ENCODE measurements at regions not wholly inside any gene's neighbourhood (a gene's known extent, or its start where the extent isn't known, plus 50 kb on each side); places are given as distances from the start of the nearest gene placed in this dataset.

GRCh38 chr10:65294329-65294728, 1631.5 kb upstream of the LRRTM3 start:
- H3K4me1 ChIP-seq (ENCODE audit: control insufficient read depth, low read depth, low read length) = no peaks in the 10 kb centered on the region
- H3K56ac ChIP-seq (ENCODE audit: low read length) = no peak overlapping the region
- no peaks in the 10 kb centered on the region for H3K36me3 ChIP-seq (ENCODE audit: control insufficient read depth, insufficient read depth, low read length)
- no peaks in the 10 kb centered on the region for H3K79me1 ChIP-seq (ENCODE audit: low read length)
- H2AK5ac ChIP-seq (ENCODE audit: low read length) = no peak overlapping the region
- H3K4ac ChIP-seq (ENCODE audit: low read depth, low read length) = no peak overlapping the region
- no peak overlapping the region for H3K4me3 ChIP-seq (ENCODE audit: low read length)
- H3K23ac ChIP-seq (ENCODE audit: low read length) = no peak overlapping the region
- H3K27ac ChIP-seq (ENCODE audit: low read depth, low read length) = no peak overlapping the region
- WGBS (ENCODE audit: extremely low coverage, insufficient coverage, low lambda C conversion rate) = no CpG with 5 or more reads among the region's 1 CpG
- no peak overlapping the region for H2BK5ac ChIP-seq (ENCODE audit: low read length)
- no peak overlapping the region for H4K5ac ChIP-seq (ENCODE audit: low read length)
- H3K79me2 ChIP-seq (ENCODE audit: control insufficient read depth, insufficient read depth, low read length) = no peaks in the 10 kb centered on the region
- H2BK120ac ChIP-seq (ENCODE audit: low read depth, low read length) = no peak overlapping the region
- no peak overlapping the region for H3K9ac ChIP-seq (ENCODE audit: low read length)
- H3K18ac ChIP-seq (ENCODE audit: low read length) = no peak overlapping the region
- H4K8ac ChIP-seq (ENCODE audit: low read depth, low read length) = no peak overlapping the region
- no peaks in the 10 kb centered on the region for H3K27me3 ChIP-seq (ENCODE audit: insufficient read depth, low read length, poor library complexity)
- H3K4me2 ChIP-seq (ENCODE audit: low read length) = no peak overlapping the region
- no peak overlapping the region for H2BK15ac ChIP-seq (replicated peaks; ENCODE audit: low read depth)
- peak; percentile 86 for DNase-seq

- H4K5ac ChIP-seq (ENCODE audit: low read length) = no peak overlapping the region
- H3K4ac ChIP-seq (ENCODE audit: low read depth, low read length) = no peak overlapping the region
- H3K4me1 ChIP-seq (ENCODE audit: control insufficient read depth, low read depth, low read length) = no peaks in the 10 kb centered on the region
- no peaks in the 10 kb centered on the region for H3K79me2 ChIP-seq (ENCODE audit: control insufficient read depth, insufficient read depth, low read length)
- no CpG with 5 or more reads among the region's 3 CpGs for WGBS (ENCODE audit: extremely low coverage, insufficient coverage, low lambda C conversion rate)
- H3K27ac ChIP-seq (ENCODE audit: low read depth, low read length) = no peak overlapping the region
- no peak overlapping the region for H3K18ac ChIP-seq (ENCODE audit: low read length)
- H2BK120ac ChIP-seq (ENCODE audit: low read depth, low read length) = no peak overlapping the region
- H3K4me2 ChIP-seq (ENCODE audit: low read length) = no peak overlapping the region
- no peaks in the 10 kb centered on the region for H3K27me3 ChIP-seq (ENCODE audit: insufficient read depth, low read length, poor library complexity)
- H3K36me3 ChIP-seq (ENCODE audit: control insufficient read depth, insufficient read depth, low read length) = no peaks in the 10 kb centered on the region
- no peak overlapping the region for H3K56ac ChIP-seq (ENCODE audit: low read length)
- no peak for DNase-seq
- no peak overlapping the region for H2BK15ac ChIP-seq (replicated peaks; ENCODE audit: low read depth)
- no peak overlapping the region for H3K4me3 ChIP-seq (ENCODE audit: low read length)
- no peak overlapping the region for H2AK5ac ChIP-seq (ENCODE audit: low read length)
- no peak overlapping the region for H3K23ac ChIP-seq (ENCODE audit: low read length)
- no peak overlapping the region for H3K9ac ChIP-seq (ENCODE audit: low read length)
- H3K79me1 ChIP-seq (ENCODE audit: low read length) = no peaks in the 10 kb centered on the region
- H4K8ac ChIP-seq (ENCODE audit: low read depth, low read length) = no peak overlapping the region
- H2BK5ac ChIP-seq (ENCODE audit: low read length) = no peak overlapping the region
Measured at GRCh38 chr10:65301181-65301580, 1624.7 kb upstream of the LRRTM3 start.

GRCh38 chr10:65306201-65306600, 1619.6 kb upstream of the LRRTM3 start:
- H2BK120ac ChIP-seq (ENCODE audit: low read depth, low read length) = no peak overlapping the region
- H3K27ac ChIP-seq (ENCODE audit: low read depth, low read length) = no peak overlapping the region
- no peaks in the 10 kb centered on the region for H3K27me3 ChIP-seq (ENCODE audit: insufficient read depth, low read length, poor library complexity)
- H3K4me2 ChIP-seq (ENCODE audit: low read length) = no peak overlapping the region
- H2BK5ac ChIP-seq (ENCODE audit: low read length) = no peak overlapping the region
- no peak overlapping the region for H3K23ac ChIP-seq (ENCODE audit: low read length)
- H3K9ac ChIP-seq (ENCODE audit: low read length) = no peak overlapping the region
- H3K79me2 ChIP-seq (ENCODE audit: control insufficient read depth, insufficient read depth, low read length) = no peaks in the 10 kb centered on the region
- WGBS (ENCODE audit: extremely low coverage, insufficient coverage, low lambda C conversion rate) = no CpG with 5 or more reads among the region's 2 CpGs
- H2BK15ac ChIP-seq (replicated peaks; ENCODE audit: low read depth) = no peak overlapping the region
- no peak overlapping the region for H4K5ac ChIP-seq (ENCODE audit: low read length)
- H3K36me3 ChIP-seq (ENCODE audit: control insufficient read depth, insufficient read depth, low read length) = no peaks in the 10 kb centered on the region
- no peaks in the 10 kb centered on the region for H3K79me1 ChIP-seq (ENCODE audit: low read length)
- H3K18ac ChIP-seq (ENCODE audit: low read length) = no peak overlapping the region
- H3K4ac ChIP-seq (ENCODE audit: low read depth, low read length) = no peak overlapping the region
- no peaks in the 10 kb centered on the region for H3K4me1 ChIP-seq (ENCODE audit: control insufficient read depth, low read depth, low read length)
- H4K8ac ChIP-seq (ENCODE audit: low read depth, low read length) = no peak overlapping the region
- H3K4me3 ChIP-seq (ENCODE audit: low read length) = no peak overlapping the region
- no peak overlapping the region for H3K56ac ChIP-seq (ENCODE audit: low read length)
- DNase-seq = no peak
- no peak overlapping the region for H2AK5ac ChIP-seq (ENCODE audit: low read length)

GRCh38 chr10:65312876-65313275, 1613.0 kb upstream of the LRRTM3 start:
- no peaks in the 10 kb centered on the region for H3K27me3 ChIP-seq (ENCODE audit: insufficient read depth, low read length, poor library complexity)
- H2BK5ac ChIP-seq (ENCODE audit: low read length) = no peak overlapping the region
- H3K36me3 ChIP-seq (ENCODE audit: control insufficient read depth, insufficient read depth, low read length) = no peaks in the 10 kb centered on the region
- H3K79me1 ChIP-seq (ENCODE audit: low read length) = no peaks in the 10 kb centered on the region
- DNase-seq = no peak
- no peak overlapping the region for H3K27ac ChIP-seq (ENCODE audit: low read depth, low read length)
- no peaks in the 10 kb centered on the region for H3K4me1 ChIP-seq (ENCODE audit: control insufficient read depth, low read depth, low read length)
- H3K4me3 ChIP-seq (ENCODE audit: low read length) = no peak overlapping the region
- no peaks in the 10 kb centered on the region for H3K79me2 ChIP-seq (ENCODE audit: control insufficient read depth, insufficient read depth, low read length)
- H2BK15ac ChIP-seq (replicated peaks; ENCODE audit: low read depth) = no peak overlapping the region
- no peak overlapping the region for H3K4me2 ChIP-seq (ENCODE audit: low read length)
- H3K18ac ChIP-seq (ENCODE audit: low read length) = no peak overlapping the region
- H3K23ac ChIP-seq (ENCODE audit: low read length) = no peak overlapping the region
- H3K9ac ChIP-seq (ENCODE audit: low read length) = no peak overlapping the region
- no peak overlapping the region for H4K5ac ChIP-seq (ENCODE audit: low read length)
- no peak overlapping the region for H3K4ac ChIP-seq (ENCODE audit: low read depth, low read length)
- H2BK120ac ChIP-seq (ENCODE audit: low read depth, low read length) = no peak overlapping the region
- H2AK5ac ChIP-seq (ENCODE audit: low read length) = no peak overlapping the region
- no peak overlapping the region for H3K56ac ChIP-seq (ENCODE audit: low read length)
- H4K8ac ChIP-seq (ENCODE audit: low read depth, low read length) = no peak overlapping the region

- DNase-seq = no peak
- H3K79me1 ChIP-seq (ENCODE audit: low read length) = no peaks in the 10 kb centered on the region
- H3K4me1 ChIP-seq (ENCODE audit: control insufficient read depth, low read depth, low read length) = no peaks in the 10 kb centered on the region
- WGBS (ENCODE audit: extremely low coverage, insufficient coverage, low lambda C conversion rate) = no CpG with 5 or more reads among the region's 2 CpGs
- H3K79me2 ChIP-seq (ENCODE audit: control insufficient read depth, insufficient read depth, low read length) = no peaks in the 10 kb centered on the region
- H3K23ac ChIP-seq (ENCODE audit: low read length) = no peak overlapping the region
- H2BK120ac ChIP-seq (ENCODE audit: low read depth, low read length) = no peak overlapping the region
- no peak overlapping the region for H3K9ac ChIP-seq (ENCODE audit: low read length)
- no peak overlapping the region for H3K56ac ChIP-seq (ENCODE audit: low read length)
- H4K8ac ChIP-seq (ENCODE audit: low read depth, low read length) = no peak overlapping the region
- H3K27me3 ChIP-seq (ENCODE audit: insufficient read depth, low read length, poor library complexity) = no peaks in the 10 kb centered on the region
- no peak overlapping the region for H3K18ac ChIP-seq (ENCODE audit: low read length)
- no peak overlapping the region for H2BK15ac ChIP-seq (replicated peaks; ENCODE audit: low read depth)
- no peak overlapping the region for H3K4me3 ChIP-seq (ENCODE audit: low read length)
- no peak overlapping the region for H4K5ac ChIP-seq (ENCODE audit: low read length)
- H3K27ac ChIP-seq (ENCODE audit: low read depth, low read length) = no peak overlapping the region
- H3K4me2 ChIP-seq (ENCODE audit: low read length) = no peak overlapping the region
- no peaks in the 10 kb centered on the region for H3K36me3 ChIP-seq (ENCODE audit: control insufficient read depth, insufficient read depth, low read length)
- no peak overlapping the region for H2BK5ac ChIP-seq (ENCODE audit: low read length)
- H3K4ac ChIP-seq (ENCODE audit: low read depth, low read length) = no peak overlapping the region
- H2AK5ac ChIP-seq (ENCODE audit: low read length) = no peak overlapping the region
Measured at GRCh38 chr10:65313406-65313805, 1612.4 kb upstream of the LRRTM3 start.

- WGBS (ENCODE audit: extremely low coverage, insufficient coverage, low lambda C conversion rate) = no CpG with 5 or more reads among the region's 3 CpGs
- no peak overlapping the region for H3K18ac ChIP-seq (ENCODE audit: low read length)
- no peak overlapping the region for H4K5ac ChIP-seq (ENCODE audit: low read length)
- H2BK15ac ChIP-seq (replicated peaks; ENCODE audit: low read depth) = no peak overlapping the region
- H3K4ac ChIP-seq (ENCODE audit: low read depth, low read length) = no peak overlapping the region
- no peak overlapping the region for H3K4me3 ChIP-seq (ENCODE audit: low read length)
- no peaks in the 10 kb centered on the region for H3K79me2 ChIP-seq (ENCODE audit: control insufficient read depth, insufficient read depth, low read length)
- no peak for DNase-seq
- no peak overlapping the region for H3K56ac ChIP-seq (ENCODE audit: low read length)
- no peaks in the 10 kb centered on the region for H3K4me1 ChIP-seq (ENCODE audit: control insufficient read depth, low read depth, low read length)
- H2AK5ac ChIP-seq (ENCODE audit: low read length) = no peak overlapping the region
- no peaks in the 10 kb centered on the region for H3K36me3 ChIP-seq (ENCODE audit: control insufficient read depth, insufficient read depth, low read length)
- H3K79me1 ChIP-seq (ENCODE audit: low read length) = no peaks in the 10 kb centered on the region
- H3K4me2 ChIP-seq (ENCODE audit: low read length) = no peak overlapping the region
- H3K27me3 ChIP-seq (ENCODE audit: insufficient read depth, low read length, poor library complexity) = no peaks in the 10 kb centered on the region
- no peak overlapping the region for H2BK5ac ChIP-seq (ENCODE audit: low read length)
- H3K9ac ChIP-seq (ENCODE audit: low read length) = no peak overlapping the region
- no peak overlapping the region for H4K8ac ChIP-seq (ENCODE audit: low read depth, low read length)
- H2BK120ac ChIP-seq (ENCODE audit: low read depth, low read length) = no peak overlapping the region
- H3K23ac ChIP-seq (ENCODE audit: low read length) = no peak overlapping the region
- no peak overlapping the region for H3K27ac ChIP-seq (ENCODE audit: low read depth, low read length)
Measured at GRCh38 chr10:65314253-65314652, 1611.6 kb upstream of the LRRTM3 start.

Measured in mesendoderm (in vitro differentiated cells).